Endometrium (tissue), 2 donors: ENCODE measurements at regions not wholly inside any gene's neighbourhood (a gene's known extent, or its start where the extent isn't known, plus 50 kb on each side); places are given as distances from the start of the nearest gene placed in this dataset.
A peak's percentile ranks its signal among the peaks of the same experiment; 100 is the strongest.
"Not testable (repeated sequence)": the region's sequence is repeated elsewhere in the genome, so short reads cannot be mapped to it uniquely, and the experiment has no call there.

ENCODE experiments used
- FAIRE-seq: peaks from 2 replicates; lab custom pipeline; 2012; peaks lifted over from hg19 to GRCh38; lab: Jason Lieb, UNC
- donor health status: control.
- donor health status: control.

- FAIRE-seq: no peak
These were observed 297.0 kb upstream of the GULP1 start for GRCh38 chr2:187994464-187995331.

GRCh38 chr2:187995556-187995955 is 296.1 kb upstream of the GULP1 start:
- FAIRE-seq: no peak

GRCh38 chr2:187996630-187997029 is 295.0 kb upstream of the GULP1 start:
- no peak for FAIRE-seq

GRCh38 chr2:188000189-188000588 is 291.5 kb upstream of the GULP1 start:
- FAIRE-seq: no peak

GRCh38 chr2:188003800-188004199 is 287.9 kb upstream of the GULP1 start:
- FAIRE-seq: no peak

- FAIRE-seq: no peak
These were observed 277.9 kb upstream of the GULP1 start for GRCh38 chr2:188013767-188014166.

GRCh38 chr2:188016917-188017316 is 274.8 kb upstream of the GULP1 start:
- no peak for FAIRE-seq

GRCh38 chr2:188022389-188022788 is 269.3 kb upstream of the GULP1 start:
- FAIRE-seq: no peak

GRCh38 chr2:188023035-188023434 is 268.6 kb upstream of the GULP1 start:
- no peak for FAIRE-seq

GRCh38 chr2:188024811-188025210 is 266.9 kb upstream of the GULP1 start:
- peak; percentile 99 for FAIRE-seq

GRCh38 chr2:188028739-188029138 is 262.9 kb upstream of the GULP1 start:
- no peak for FAIRE-seq

- FAIRE-seq: no peak
These were observed 259.4 kb upstream of the GULP1 start for GRCh38 chr2:188032306-188032705.

- FAIRE-seq: no peak
These were observed 258.9 kb upstream of the GULP1 start for GRCh38 chr2:188032786-188033185.

GRCh38 chr2:188033240-188033639 is 258.4 kb upstream of the GULP1 start:
- FAIRE-seq: not testable (repeated sequence)

- not testable (repeated sequence) for FAIRE-seq
These were observed 257.6 kb upstream of the GULP1 start for GRCh38 chr2:188034102-188034501.

GRCh38 chr2:188035377-188035776 is 256.3 kb upstream of the GULP1 start:
- FAIRE-seq: not testable (repeated sequence)

GRCh38 chr2:188036786-188037185 is 254.9 kb upstream of the GULP1 start:
- FAIRE-seq: not testable (repeated sequence)

- no peak for FAIRE-seq
These were observed 252.4 kb upstream of the GULP1 start for GRCh38 chr2:188039307-188039706.

- FAIRE-seq: no peak
These were observed 249.3 kb upstream of the GULP1 start for GRCh38 chr2:188042412-188042811.

GRCh38 chr2:188045016-188045415 is 246.7 kb upstream of the GULP1 start:
- FAIRE-seq: no peak

GRCh38 chr2:188046437-188046836 is 245.2 kb upstream of the GULP1 start:
- FAIRE-seq: no peak

- FAIRE-seq: no peak
These were observed 243.9 kb upstream of the GULP1 start for GRCh38 chr2:188047735-188048134.

- FAIRE-seq: no peak
These were observed 240.9 kb upstream of the GULP1 start for GRCh38 chr2:188050726-188051125.

GRCh38 chr2:188051706-188052105 is 240.0 kb upstream of the GULP1 start:
- FAIRE-seq: no peak
